KMS-11 (cell line): ENCODE measurements at regions not wholly inside any gene's neighbourhood (a gene's known extent, or its start where the extent isn't known, plus 50 kb on each side); places are given as distances from the start of the nearest gene placed in this dataset.

Experiments used
- H2AFZ ChIP-seq: fragments of 200-600 bp; sonication (generic); 2 replicates; pipeline ENCODE4 v1.6.1; 2016; ENCODE audit warnings: antibody characterized with exemption, mixed run types, low read depth
- H3K27ac ChIP-seq: fragments of 200-600 bp; sonication (generic); 2 replicates; pipeline ENCODE4 v1.6.1; 2016; ENCODE audit warnings: mild to moderate bottlenecking, mixed run types
- H3K27me3 ChIP-seq: fragments of 200-600 bp; sonication (generic); 2 replicates; pipeline ENCODE4 v1.6.1; 2017; ENCODE audit warnings: mild to moderate bottlenecking, low read depth, mixed run types, moderate library complexity; ENCODE audit not compliant: insufficient read depth
- H3K36me3 ChIP-seq: fragments of 200-600 bp; sonication (generic); 2 replicates; pipeline ENCODE4 v1.6.1; 2017; ENCODE audit warnings: mild to moderate bottlenecking, mixed run types; ENCODE audit not compliant: insufficient read depth
- H3K4me1 ChIP-seq: fragments of 200-600 bp; sonication (generic); 2 replicates; pipeline ENCODE4 v1.6.1; 2016; ENCODE audit warnings: mild to moderate bottlenecking, low read depth, mixed run types; ENCODE audit not compliant: poor library complexity, severe bottlenecking
- H3K4me2 ChIP-seq: fragments of 200-600 bp; sonication (generic); 2 replicates; pipeline ENCODE4 v1.7.0; 2016; ENCODE audit warnings: mild to moderate bottlenecking, mixed run types
- H3K4me3 ChIP-seq: fragments of 200-600 bp; sonication (generic); IDR thresholded peaks from 2 replicates; pipeline ENCODE4 v1.6.1; 2017; ENCODE audit warnings: low read depth, low read length, mixed read lengths; ENCODE audit not compliant: insufficient read depth
- H3K79me2 ChIP-seq: fragments of 200-600 bp; sonication (generic); 2 replicates; pipeline ENCODE4 v1.6.1; 2016; ENCODE audit warnings: low read depth, mixed run types; ENCODE audit not compliant: insufficient read depth
- H3K9ac ChIP-seq: fragments of 200-600 bp; sonication (generic); 2 replicates; pipeline ENCODE4 v1.6.1; 2016; ENCODE audit warnings: mild to moderate bottlenecking, mixed run types
- H4K20me1 ChIP-seq: fragments of 200-600 bp; sonication (generic); 2 replicates; pipeline ENCODE4 v1.6.1; 2016; ENCODE audit warnings: mild to moderate bottlenecking, mixed run types; ENCODE audit not compliant: insufficient read depth
- CTCF ChIP-seq: fragments of 200-600 bp; sonication (generic); conservative IDR thresholded peaks from 2 replicates; pipeline ENCODE4 v1.6.1; 2017; ENCODE audit warnings: low read depth, mild to moderate bottlenecking, antibody characterized with exemption, low read length, moderate library complexity, mixed read lengths

- TF ChIP-seq CTCF, result no peak
- Histone ChIP-seq H3K4me2 (no peak overlapping the region), H3K27me3 (no peaks in the 10 kb centered on the region), H3K36me3 (no peaks in the 10 kb centered on the region), H3K27ac (no peak overlapping the region), H3K79me2 (no peaks in the 10 kb centered on the region), H4K20me1 (no peaks in the 10 kb centered on the region), H3K9ac (no peak overlapping the region), H3K4me1 (no peaks in the 10 kb centered on the region), H2AFZ (no peak overlapping the region), H3K4me3 (no peak overlapping the region)
These were observed 249.2 kb upstream of the ZSWIM2 start for GRCh38 chr2:187098154-187098553.

GRCh38 chr2:187093771-187094412, 244.9 kb upstream of the ZSWIM2 start:
- Histone ChIP-seq H3K36me3 (no peaks in the 10 kb centered on the region), H3K4me2 (no peak overlapping the region), H2AFZ (no peak overlapping the region), H3K27me3 (no peaks in the 10 kb centered on the region), H3K4me3 (no peak overlapping the region), H3K4me1 (no peaks in the 10 kb centered on the region), H3K27ac (no peak overlapping the region), H3K9ac (no peak overlapping the region), H4K20me1 (no peaks in the 10 kb centered on the region), H3K79me2 (no peaks in the 10 kb centered on the region)
- TF ChIP-seq CTCF, result no peak

GRCh38 chr2:187091664-187092063, 242.7 kb upstream of the ZSWIM2 start:
- Histone ChIP-seq H3K9ac (no peak overlapping the region), H4K20me1 (no peaks in the 10 kb centered on the region), H3K4me3 (no peak overlapping the region), H2AFZ (no peak overlapping the region), H3K27ac (no peak overlapping the region), H3K27me3 (no peaks in the 10 kb centered on the region), H3K36me3 (no peaks in the 10 kb centered on the region), H3K4me1 (no peaks in the 10 kb centered on the region), H3K79me2 (no peaks in the 10 kb centered on the region), H3K4me2 (no peak overlapping the region)
- no peak for TF ChIP-seq CTCF

- no peaks in the 10 kb centered on the region for H4K20me1 ChIP-seq
- no peak overlapping the region for H3K4me3 ChIP-seq
- H3K27ac ChIP-seq, result no peak overlapping the region
- H3K4me1 ChIP-seq, result no peaks in the 10 kb centered on the region
- no peak overlapping the region for H3K9ac ChIP-seq
- H3K27me3 ChIP-seq, result no peaks in the 10 kb centered on the region
- no peak overlapping the region for H3K4me2 ChIP-seq
- no peaks in the 10 kb centered on the region for H3K79me2 ChIP-seq
- H3K36me3 ChIP-seq, result no peaks in the 10 kb centered on the region
- no peak overlapping the region for H2AFZ ChIP-seq
- TF ChIP-seq CTCF, result no peak
These were observed 235.6 kb upstream of the ZSWIM2 start for GRCh38 chr2:187084524-187084923.
